ENCODE measurements at regions not wholly inside any gene's neighbourhood (a gene's known extent, or its start where the extent isn't known, plus 50 kb on each side); places are given as distances from the start of the nearest gene placed in this dataset.

DNA sequence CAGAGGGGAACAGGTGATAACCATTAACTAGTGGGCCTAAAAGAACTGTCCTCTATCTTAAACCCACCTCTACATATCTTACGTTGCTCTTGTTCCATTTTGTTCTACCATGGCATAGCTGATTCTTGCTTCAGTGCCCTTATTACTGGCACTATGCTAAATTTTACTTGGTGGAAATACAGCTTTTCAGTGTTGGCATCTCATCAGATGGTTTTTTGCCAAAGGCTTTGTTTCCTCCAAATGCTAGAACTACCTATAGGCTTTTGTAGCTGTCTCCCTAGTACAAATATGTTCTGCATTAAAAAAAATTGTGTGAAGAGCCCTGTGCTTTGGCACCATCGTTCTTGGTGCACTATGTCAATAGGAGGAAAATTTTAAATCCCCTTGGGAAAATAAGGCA lies 145.0 kb upstream of the ZBTB20 start:
- 0% methylated on average over 2 of the region's 2 CpGs for WGBS (ENCODE audit: low lambda C conversion rate)

More for the DNA sequence above, 145.0 kb upstream of the ZBTB20 start:
- Histone ChIP-seq H3K36me3 (replicated peaks in 1 of 2; ENCODE audit: control insufficient read depth in 1 of 2, insufficient read depth in 2 of 2, low read length in 2 of 2) (no peaks in the 10 kb centered on the region), H3K9me3 (ENCODE audit: low read length) (no peaks in the 10 kb centered on the region), H3K27me3 (ENCODE audit: control insufficient read depth in 1 of 2, insufficient read depth in 2 of 2, low read length in 2 of 2) (no peaks in the 10 kb centered on the region), H3K27ac (ENCODE audit: extremely low read length, insufficient read depth, low read length) (no peak overlapping the region), H2AFZ (ENCODE audit: low read length) (no peak overlapping the region), H3K79me2 (ENCODE audit: insufficient read depth, low read length) (no peaks in the 10 kb centered on the region), H4K20me1 (ENCODE audit: insufficient read depth, low read length) (no peaks in the 10 kb centered on the region), H3K4me2 (ENCODE audit: low read depth, low read length) (no peak overlapping the region), H3K4me1 (ENCODE audit: insufficient read depth, low read length) (no peaks in the 10 kb centered on the region), H3K9ac (ENCODE audit: insufficient read depth, low read depth, low read length) (no peak overlapping the region), H3K4me3 (replicated peaks in 1 of 3; ENCODE audit: insufficient read depth in 1 of 3, low read depth in 2 of 3, low read length in 3 of 3) (no peak overlapping the region)
- no peak for DNase-seq (ENCODE audit: low spot score)
- CTCF ChIA-PET (ENCODE audit: low intra/inter-chr PET ratio, low total read pairs), result no interaction called here
- in situ Hi-C loops (cut with HindIII; ENCODE audit: extremely low pct_ligation_motif_present, low pct_unique_long_range_greater_than_20kb), result no loop called here
- FAIRE-seq, result no peak
- intact Hi-C loops (cut with micrococcal nuclease; ENCODE audit: unreplicated experiment), result no loop called here
- POLR2A ChIA-PET, result no interaction called here
- no peak for ATAC-seq
- TF ChIP-seq, protein P1, sequence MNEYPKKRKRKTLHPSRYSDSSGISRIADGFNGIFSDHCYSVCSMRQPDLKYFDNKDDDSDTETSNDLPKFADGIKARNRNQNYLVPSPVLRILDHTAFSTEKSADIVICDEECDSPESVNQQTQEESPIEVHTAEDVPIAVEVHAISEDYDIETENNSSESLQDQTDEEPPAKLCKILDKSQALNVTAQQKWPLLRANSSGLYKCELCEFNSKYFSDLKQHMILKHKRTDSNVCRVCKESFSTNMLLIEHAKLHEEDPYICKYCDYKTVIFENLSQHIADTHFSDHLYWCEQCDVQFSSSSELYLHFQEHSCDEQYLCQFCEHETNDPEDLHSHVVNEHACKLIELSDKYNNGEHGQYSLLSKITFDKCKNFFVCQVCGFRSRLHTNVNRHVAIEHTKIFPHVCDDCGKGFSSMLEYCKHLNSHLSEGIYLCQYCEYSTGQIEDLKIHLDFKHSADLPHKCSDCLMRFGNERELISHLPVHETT (CRISPR knock-in tag; conservative IDR thresholded peaks at IDR 0.05), result no peak
- TF ChIP-seq, protein P2, sequence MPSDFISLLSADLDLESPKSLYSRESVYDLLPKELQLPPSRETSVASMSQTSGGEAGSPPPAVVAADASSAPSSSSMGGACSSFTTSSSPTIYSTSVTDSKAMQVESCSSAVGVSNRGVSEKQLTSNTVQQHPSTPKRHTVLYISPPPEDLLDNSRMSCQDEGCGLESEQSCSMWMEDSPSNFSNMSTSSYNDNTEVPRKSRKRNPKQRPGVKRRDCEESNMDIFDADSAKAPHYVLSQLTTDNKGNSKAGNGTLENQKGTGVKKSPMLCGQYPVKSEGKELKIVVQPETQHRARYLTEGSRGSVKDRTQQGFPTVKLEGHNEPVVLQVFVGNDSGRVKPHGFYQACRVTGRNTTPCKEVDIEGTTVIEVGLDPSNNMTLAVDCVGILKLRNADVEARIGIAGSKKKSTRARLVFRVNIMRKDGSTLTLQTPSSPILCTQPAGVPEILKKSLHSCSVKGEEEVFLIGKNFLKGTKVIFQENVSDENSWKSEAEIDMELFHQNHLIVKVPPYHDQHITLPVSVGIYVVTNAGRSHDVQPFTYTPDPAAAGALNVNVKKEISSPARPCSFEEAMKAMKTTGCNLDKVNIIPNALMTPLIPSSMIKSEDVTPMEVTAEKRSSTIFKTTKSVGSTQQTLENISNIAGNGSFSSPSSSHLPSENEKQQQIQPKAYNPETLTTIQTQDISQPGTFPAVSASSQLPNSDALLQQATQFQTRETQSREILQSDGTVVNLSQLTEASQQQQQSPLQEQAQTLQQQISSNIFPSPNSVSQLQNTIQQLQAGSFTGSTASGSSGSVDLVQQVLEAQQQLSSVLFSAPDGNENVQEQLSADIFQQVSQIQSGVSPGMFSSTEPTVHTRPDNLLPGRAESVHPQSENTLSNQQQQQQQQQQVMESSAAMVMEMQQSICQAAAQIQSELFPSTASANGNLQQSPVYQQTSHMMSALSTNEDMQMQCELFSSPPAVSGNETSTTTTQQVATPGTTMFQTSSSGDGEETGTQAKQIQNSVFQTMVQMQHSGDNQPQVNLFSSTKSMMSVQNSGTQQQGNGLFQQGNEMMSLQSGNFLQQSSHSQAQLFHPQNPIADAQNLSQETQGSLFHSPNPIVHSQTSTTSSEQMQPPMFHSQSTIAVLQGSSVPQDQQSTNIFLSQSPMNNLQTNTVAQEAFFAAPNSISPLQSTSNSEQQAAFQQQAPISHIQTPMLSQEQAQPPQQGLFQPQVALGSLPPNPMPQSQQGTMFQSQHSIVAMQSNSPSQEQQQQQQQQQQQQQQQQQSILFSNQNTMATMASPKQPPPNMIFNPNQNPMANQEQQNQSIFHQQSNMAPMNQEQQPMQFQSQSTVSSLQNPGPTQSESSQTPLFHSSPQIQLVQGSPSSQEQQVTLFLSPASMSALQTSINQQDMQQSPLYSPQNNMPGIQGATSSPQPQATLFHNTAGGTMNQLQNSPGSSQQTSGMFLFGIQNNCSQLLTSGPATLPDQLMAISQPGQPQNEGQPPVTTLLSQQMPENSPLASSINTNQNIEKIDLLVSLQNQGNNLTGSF (CRISPR knock-in tag; IDR thresholded peaks at IDR 0.05), result no peak
- no peak for TF ChIP-seq TSC22D2 (CRISPR knock-in tag; IDR thresholded peaks at IDR 0.05; ENCODE audit: borderline replicate concordance)
- no peak for TF ChIP-seq ZBTB38 (CRISPR knock-in tag; IDR thresholded peaks at IDR 0.05)
- TF ChIP-seq FOXP1 (IDR thresholded peaks at IDR 0.05), result no peak
- TF ChIP-seq FOXP1 (CRISPR knock-in tag; IDR thresholded peaks at IDR 0.05), result no peak
- TF ChIP-seq, protein P3, sequence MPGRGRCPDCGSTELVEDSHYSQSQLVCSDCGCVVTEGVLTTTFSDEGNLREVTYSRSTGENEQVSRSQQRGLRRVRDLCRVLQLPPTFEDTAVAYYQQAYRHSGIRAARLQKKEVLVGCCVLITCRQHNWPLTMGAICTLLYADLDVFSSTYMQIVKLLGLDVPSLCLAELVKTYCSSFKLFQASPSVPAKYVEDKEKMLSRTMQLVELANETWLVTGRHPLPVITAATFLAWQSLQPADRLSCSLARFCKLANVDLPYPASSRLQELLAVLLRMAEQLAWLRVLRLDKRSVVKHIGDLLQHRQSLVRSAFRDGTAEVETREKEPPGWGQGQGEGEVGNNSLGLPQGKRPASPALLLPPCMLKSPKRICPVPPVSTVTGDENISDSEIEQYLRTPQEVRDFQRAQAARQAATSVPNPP (CRISPR knock-in tag; IDR thresholded peaks at IDR 0.05), result no peak
- TF ChIP-seq ZNF543 (CRISPR knock-in tag; IDR thresholded peaks at IDR 0.05), result no peak
- TF ChIP-seq XBP1 (CRISPR knock-in tag; IDR thresholded peaks at IDR 0.05), result no peak
- BruUV-seq (replicated peaks), result no TSS peak

Data from HepG2 (cell line).